Uterus (tissue), 3 donors: ENCODE measurements at regions not wholly inside any gene's neighbourhood (a gene's known extent, or its start where the extent isn't known, plus 50 kb on each side); places are given as distances from the start of the nearest gene placed in this dataset.

ENCODE experiments used
- DNase-seq, 2 donors: peaks; one replicate each; pipeline ENCODE4 v3.0.0-alpha.2; 2019 to 2020
- H3K27ac ChIP-seq, 2 donors: fragments of 200-600 bp; sonication (generic); 1 replicate in 1 of 2; 2 replicates in 1 of 2; pipeline ENCODE4 v1.5.1; 2016 to 2018
- H3K27me3 ChIP-seq, 2 donors: fragments of 200-600 bp; sonication (generic); one replicate each; pipeline ENCODE4 v1.5.1; 2018 to 2019; ENCODE audit warnings: control low read depth in 1 of 2
- H3K36me3 ChIP-seq, 2 donors: fragments of 200-600 bp; sonication (generic); one replicate each; pipeline ENCODE4 v1.5.1; 2019; ENCODE audit warnings: control low read depth in 1 of 2
- H3K4me1 ChIP-seq, 2 donors: fragments of 200-600 bp; sonication (generic); one replicate each; pipeline ENCODE4 v1.5.1; 2018 to 2019; ENCODE audit warnings: control low read depth in 1 of 2
- H3K4me3 ChIP-seq, 2 donors: fragments of 200-600 bp; sonication (generic); 1 replicate in 1 of 2; 2 replicates in 1 of 2; pipeline ENCODE4 v1.5.1; 2018 to 2019; ENCODE audit warnings: mild to moderate bottlenecking in 1 of 2
- H3K9me3 ChIP-seq, 2 donors: fragments of 200-600 bp; sonication (generic); one replicate each; pipeline ENCODE4 v1.5.1; 2019; ENCODE audit warnings: control low read depth in 1 of 2
- POLR2A ChIP-seq, 2 donors: fragments of 450-650 bp; IDR thresholded peaks; one replicate each; pipeline ENCODE4 v1.6.1; 2016; ENCODE audit warnings: antibody characterized with exemption in 2 of 2, mild to moderate bottlenecking in 1 of 2, moderate library complexity in 1 of 2
- intact Hi-C: fragments of 100-400 bp; cut with DNase I; formaldehyde crosslinking; loops from one replicate; pipeline ENCODE4 v1.15.1; 2023; ENCODE audit warnings: low total_unique reads
- TF ChIP-seq, protein P1 (sequence below), 4 experiments: fragments of 200-600 bp in 2 of 4; fragments of 450-650 bp in 2 of 4; sonication (generic) in 2 of 4; IDR thresholded peaks; one replicate each; pipeline ENCODE4 v1.5.1; 2016 to 2019; ENCODE audit warnings: antibody characterized with exemption in 4 of 4, mild to moderate bottlenecking in 2 of 4, moderate library complexity in 1 of 4
- donor health status: DM: yes; HTN: yes; CAD: no.

DNA sequence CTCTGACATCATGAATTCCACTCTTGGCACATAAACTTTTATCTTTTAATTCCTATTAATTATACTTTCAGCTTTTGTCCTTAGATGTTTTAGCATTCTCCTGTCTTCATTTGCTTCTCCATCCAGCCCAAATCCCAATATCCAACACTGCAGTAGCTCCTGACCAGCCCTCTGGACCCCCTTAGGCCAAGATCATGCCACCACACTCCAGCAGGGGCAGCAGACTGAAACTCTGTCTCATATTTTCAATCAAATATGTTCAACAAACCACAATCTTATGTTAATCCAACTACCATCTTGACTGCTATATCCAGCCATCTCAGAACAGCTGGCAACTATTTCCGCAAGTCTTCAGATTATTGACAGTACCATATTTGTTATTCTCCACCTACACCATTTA lies 315.8 kb upstream of the ROBO2 start:
- H3K36me3 ChIP-seq, result no peaks in the 10 kb centered on the region
- no peaks in the 10 kb centered on the region for H3K9me3 ChIP-seq
- TF ChIP-seq, protein P1, sequence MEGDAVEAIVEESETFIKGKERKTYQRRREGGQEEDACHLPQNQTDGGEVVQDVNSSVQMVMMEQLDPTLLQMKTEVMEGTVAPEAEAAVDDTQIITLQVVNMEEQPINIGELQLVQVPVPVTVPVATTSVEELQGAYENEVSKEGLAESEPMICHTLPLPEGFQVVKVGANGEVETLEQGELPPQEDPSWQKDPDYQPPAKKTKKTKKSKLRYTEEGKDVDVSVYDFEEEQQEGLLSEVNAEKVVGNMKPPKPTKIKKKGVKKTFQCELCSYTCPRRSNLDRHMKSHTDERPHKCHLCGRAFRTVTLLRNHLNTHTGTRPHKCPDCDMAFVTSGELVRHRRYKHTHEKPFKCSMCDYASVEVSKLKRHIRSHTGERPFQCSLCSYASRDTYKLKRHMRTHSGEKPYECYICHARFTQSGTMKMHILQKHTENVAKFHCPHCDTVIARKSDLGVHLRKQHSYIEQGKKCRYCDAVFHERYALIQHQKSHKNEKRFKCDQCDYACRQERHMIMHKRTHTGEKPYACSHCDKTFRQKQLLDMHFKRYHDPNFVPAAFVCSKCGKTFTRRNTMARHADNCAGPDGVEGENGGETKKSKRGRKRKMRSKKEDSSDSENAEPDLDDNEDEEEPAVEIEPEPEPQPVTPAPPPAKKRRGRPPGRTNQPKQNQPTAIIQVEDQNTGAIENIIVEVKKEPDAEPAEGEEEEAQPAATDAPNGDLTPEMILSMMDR (IDR thresholded peaks at IDR 0.05), result no peak
- no peak for TF ChIP-seq POLR2A (IDR thresholded peaks at IDR 0.05)
- intact Hi-C loops, result no loop called here
- no peaks in the 10 kb centered on the region for H3K4me1 ChIP-seq
- H3K4me3 ChIP-seq, result no peak overlapping the region
- DNase-seq, result no peak
- no peaks in the 10 kb centered on the region for H3K27me3 ChIP-seq
- no peak overlapping the region for H3K27ac ChIP-seq

DNA sequence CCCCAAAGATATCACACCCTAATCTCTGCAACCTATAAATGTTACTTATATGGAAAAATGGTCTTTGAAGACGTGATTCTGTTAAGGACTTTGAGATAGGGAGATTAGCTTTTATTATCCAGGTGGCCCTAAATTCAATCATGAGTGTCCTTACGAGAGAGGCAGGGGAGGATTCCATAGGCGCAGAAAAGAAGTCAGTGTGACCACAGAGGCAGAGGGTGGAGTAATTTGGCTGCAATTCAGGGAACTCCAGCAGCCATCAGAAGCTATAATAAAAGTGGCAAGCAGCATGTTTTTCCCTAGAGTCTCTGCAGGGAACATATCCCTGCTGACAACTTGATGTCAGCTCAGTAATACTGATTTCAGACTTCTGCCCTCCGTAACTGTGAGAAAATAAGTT lies 315.2 kb upstream of the ROBO2 start:
- Histone ChIP-seq H3K27me3 (no peaks in the 10 kb centered on the region), H3K4me1 (no peaks in the 10 kb centered on the region), H3K4me3 (no peak overlapping the region), H3K27ac (no peak overlapping the region), H3K36me3 (no peaks in the 10 kb centered on the region), H3K9me3 (no peaks in the 10 kb centered on the region)
- DNase-seq, result no peak
- TF ChIP-seq, protein P1 (IDR thresholded peaks at IDR 0.05), result no peak
- TF ChIP-seq POLR2A (IDR thresholded peaks at IDR 0.05), result no peak
- intact Hi-C loops, result no loop called here

DNA sequence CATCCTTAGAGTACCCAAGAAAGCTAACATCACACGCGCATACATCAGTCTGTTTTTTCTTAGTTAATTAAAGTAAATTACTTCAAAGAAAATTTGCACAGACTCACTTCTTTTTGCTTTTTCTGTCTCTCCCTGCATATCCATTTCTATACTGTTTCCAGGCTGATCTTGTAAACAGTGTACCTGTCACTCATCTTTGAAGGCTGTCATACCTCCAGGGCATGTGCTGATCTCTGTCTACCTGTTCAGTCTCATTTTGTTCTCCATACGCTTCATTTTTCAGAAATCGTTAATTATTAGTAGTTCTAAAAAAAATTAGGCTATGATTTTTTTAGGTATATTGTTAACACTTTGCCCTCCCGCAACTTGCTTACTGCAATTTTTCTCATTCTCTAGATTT lies 313.9 kb upstream of the ROBO2 start:
- Histone ChIP-seq H3K27ac (no peak overlapping the region), H3K9me3 (no peaks in the 10 kb centered on the region), H3K4me3 (no peak overlapping the region), H3K27me3 (no peaks in the 10 kb centered on the region), H3K4me1 (no peaks in the 10 kb centered on the region), H3K36me3 (no peaks in the 10 kb centered on the region)
- no peak for TF ChIP-seq POLR2A (IDR thresholded peaks at IDR 0.05)
- TF ChIP-seq, protein P1 (IDR thresholded peaks at IDR 0.05), result no peak
- intact Hi-C loops, result no loop called here
- DNase-seq, result no peak

DNA sequence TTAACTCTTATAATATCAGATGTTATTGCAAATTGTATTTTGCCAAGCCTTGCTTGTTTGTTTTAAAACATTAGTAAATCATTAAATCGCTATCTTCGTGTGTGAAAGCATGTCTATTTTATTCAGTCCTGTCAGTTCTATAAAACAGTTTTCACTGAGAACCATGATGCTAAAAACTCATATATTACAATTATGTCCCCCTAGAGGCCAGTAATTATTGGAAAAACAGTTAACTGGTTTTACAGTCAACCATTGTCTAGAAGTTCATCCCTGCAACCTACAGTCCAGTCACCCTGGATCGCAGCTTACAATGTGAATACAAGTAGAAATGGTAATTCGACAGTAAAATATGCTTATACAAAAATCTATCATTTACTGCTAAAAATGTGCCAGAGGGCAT lies 311.5 kb upstream of the ROBO2 start:
- Histone ChIP-seq H3K27me3 (no peaks in the 10 kb centered on the region), H3K9me3 (no peaks in the 10 kb centered on the region), H3K36me3 (no peaks in the 10 kb centered on the region), H3K27ac (no peak overlapping the region), H3K4me3 (no peak overlapping the region), H3K4me1 (no peaks in the 10 kb centered on the region)
- no peak for TF ChIP-seq POLR2A (IDR thresholded peaks at IDR 0.05)
- intact Hi-C loops, result no loop called here
- no peak for DNase-seq

DNA sequence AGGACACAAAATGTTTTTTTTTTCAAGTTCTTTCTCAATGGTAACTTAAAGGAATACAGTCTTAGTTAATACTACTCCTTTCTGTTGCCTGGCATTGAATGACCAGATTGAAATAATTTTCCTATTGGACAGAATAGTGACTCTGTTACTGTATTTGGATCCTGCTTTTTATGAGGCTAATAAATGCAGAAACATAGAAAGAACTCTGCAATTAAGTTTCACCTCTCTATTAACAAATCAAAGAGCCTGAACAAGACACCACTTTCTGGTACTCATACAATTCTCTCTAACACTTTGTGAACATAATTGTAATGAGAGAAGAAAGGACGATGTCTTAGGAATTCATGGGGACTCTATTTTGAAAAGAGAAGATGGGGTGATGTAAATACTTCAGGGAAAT lies 308.4 kb upstream of the ROBO2 start:
- TF ChIP-seq POLR2A (IDR thresholded peaks at IDR 0.05), result no peak
- TF ChIP-seq, protein P1 (IDR thresholded peaks at IDR 0.05), result no peak
- intact Hi-C loops, result no loop called here
- Histone ChIP-seq H3K4me1 (no peaks in the 10 kb centered on the region), H3K36me3 (no peaks in the 10 kb centered on the region), H3K9me3 (no peaks in the 10 kb centered on the region), H3K27ac (no peak overlapping the region), H3K27me3 (no peaks in the 10 kb centered on the region), H3K4me3 (no peak overlapping the region)
- no peak for DNase-seq

DNA sequence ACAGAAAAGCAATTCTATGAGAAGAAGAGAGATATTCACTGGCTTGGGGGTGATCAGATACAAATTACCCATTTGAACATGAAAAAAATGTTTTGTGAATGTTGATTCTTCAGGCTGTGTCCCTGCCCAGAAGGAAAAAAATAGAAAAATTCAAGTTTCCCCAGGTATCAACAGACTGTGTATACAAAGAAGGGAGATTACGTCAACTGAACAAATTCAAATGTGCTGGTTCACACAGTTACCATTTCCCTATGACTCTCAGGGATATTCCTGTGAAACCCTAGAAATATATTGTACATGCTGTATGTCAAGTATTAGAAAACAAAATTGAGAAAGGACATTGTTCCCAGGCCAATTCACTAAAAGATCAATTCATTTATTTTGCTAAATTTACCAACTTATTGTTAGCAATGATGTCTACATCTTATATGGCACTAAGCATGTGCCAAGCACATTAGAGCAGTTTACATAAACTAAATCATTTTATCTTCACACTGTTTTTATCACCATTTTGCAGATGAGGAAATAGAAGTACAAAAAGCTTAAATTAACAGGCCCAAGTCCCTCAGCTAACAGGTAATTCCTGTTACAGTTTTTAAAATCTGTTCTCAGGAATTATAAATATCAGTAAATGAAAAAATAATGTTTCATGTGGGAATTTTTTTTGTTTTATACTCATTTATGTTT lies 306.7 kb upstream of the ROBO2 start:
- TF ChIP-seq, protein P1 (IDR thresholded peaks at IDR 0.05), result no peak
- TF ChIP-seq POLR2A (IDR thresholded peaks at IDR 0.05), result no peak
- H3K9me3 ChIP-seq, result no peaks in the 10 kb centered on the region
- no peak overlapping the region for H3K27ac ChIP-seq
- H3K27me3 ChIP-seq, result no peaks in the 10 kb centered on the region
- no peak for DNase-seq
- H3K4me1 ChIP-seq, result no peaks in the 10 kb centered on the region
- H3K36me3 ChIP-seq, result no peaks in the 10 kb centered on the region
- H3K4me3 ChIP-seq, result no peak overlapping the region
- intact Hi-C loops, result no loop called here
